HG02981 (cell line): ENCODE measurements at regions not wholly inside any gene's neighbourhood (a gene's known extent, or its start where the extent isn't known, plus 50 kb on each side); places are given as distances from the start of the nearest gene placed in this dataset.

Experiments used
- ATAC-seq: cut with Tn5 transposase; IDR thresholded peaks from one replicate; pipeline ENCODE4 v1.9.1; 2021; ENCODE audit warnings: mild to moderate bottlenecking, moderate library complexity; ENCODE audit not compliant: unreplicated experiment

GRCh38 chr22:48179571-48180546 lies 1417.4 kb downstream of the TBC1D22A start:
- no peak for ATAC-seq

GRCh38 chr22:48178536-48178935 lies 1416.1 kb downstream of the TBC1D22A start:
- no peak for ATAC-seq

GRCh38 chr22:48177631-48178030 lies 1415.2 kb downstream of the TBC1D22A start:
- no peak for ATAC-seq

- no peak for ATAC-seq
These were observed 1413.3 kb downstream of the TBC1D22A start for GRCh38 chr22:48175721-48176120.

GRCh38 chr22:48173773-48174160 lies 1411.3 kb downstream of the TBC1D22A start:
- ATAC-seq, result no peak

GRCh38 chr22:48173061-48173772 lies 1410.8 kb downstream of the TBC1D22A start:
- ATAC-seq, result no peak

GRCh38 chr22:48171271-48171691 lies 1408.8 kb downstream of the TBC1D22A start:
- no peak for ATAC-seq

GRCh38 chr22:48169227-48169626 lies 1406.8 kb downstream of the TBC1D22A start:
- no peak for ATAC-seq

GRCh38 chr22:48167238-48167637 lies 1404.8 kb downstream of the TBC1D22A start:
- ATAC-seq, result no peak

- no peak for ATAC-seq
These were observed 1398.8 kb downstream of the TBC1D22A start for GRCh38 chr22:48161298-48161697.

GRCh38 chr22:48157676-48158075 lies 1395.2 kb downstream of the TBC1D22A start:
- ATAC-seq, result no peak

GRCh38 chr22:48156603-48157355 lies 1394.3 kb downstream of the TBC1D22A start:
- no peak for ATAC-seq

GRCh38 chr22:48155446-48155845 lies 1393.0 kb downstream of the TBC1D22A start:
- no peak for ATAC-seq

- no peak for ATAC-seq
These were observed 1392.4 kb downstream of the TBC1D22A start for GRCh38 chr22:48154943-48155240.

GRCh38 chr22:48154169-48154942 lies 1391.9 kb downstream of the TBC1D22A start:
- no peak for ATAC-seq

- ATAC-seq, result no peak
These were observed 1391.3 kb downstream of the TBC1D22A start for GRCh38 chr22:48153726-48154125.

- ATAC-seq, result no peak
These were observed 1390.5 kb downstream of the TBC1D22A start for GRCh38 chr22:48152916-48153315.

GRCh38 chr22:48152164-48152775 lies 1389.8 kb downstream of the TBC1D22A start:
- ATAC-seq, result no peak

- ATAC-seq, result no peak
These were observed 1389.2 kb downstream of the TBC1D22A start for GRCh38 chr22:48151641-48152040.

GRCh38 chr22:48147831-48148230 lies 1385.4 kb downstream of the TBC1D22A start:
- no peak for ATAC-seq
